C4-2B (cell line): ENCODE measurements at regions not wholly inside any gene's neighbourhood (a gene's known extent, or its start where the extent isn't known, plus 50 kb on each side); places are given as distances from the start of the nearest gene placed in this dataset.

ENCODE experiments used
- ZFX ChIP-seq: fragments of 450-650 bp; IDR thresholded peaks from 2 replicates; pipeline ENCODE4 v1.6.1; 2017
- TF ChIP-seq, protein P1 (sequence below): fragments of 450-650 bp; conservative IDR thresholded peaks from 2 replicates; pipeline ENCODE4 v1.5.1; 2017; ENCODE audit warnings: mild to moderate bottlenecking

- TF ChIP-seq, protein P1, sequence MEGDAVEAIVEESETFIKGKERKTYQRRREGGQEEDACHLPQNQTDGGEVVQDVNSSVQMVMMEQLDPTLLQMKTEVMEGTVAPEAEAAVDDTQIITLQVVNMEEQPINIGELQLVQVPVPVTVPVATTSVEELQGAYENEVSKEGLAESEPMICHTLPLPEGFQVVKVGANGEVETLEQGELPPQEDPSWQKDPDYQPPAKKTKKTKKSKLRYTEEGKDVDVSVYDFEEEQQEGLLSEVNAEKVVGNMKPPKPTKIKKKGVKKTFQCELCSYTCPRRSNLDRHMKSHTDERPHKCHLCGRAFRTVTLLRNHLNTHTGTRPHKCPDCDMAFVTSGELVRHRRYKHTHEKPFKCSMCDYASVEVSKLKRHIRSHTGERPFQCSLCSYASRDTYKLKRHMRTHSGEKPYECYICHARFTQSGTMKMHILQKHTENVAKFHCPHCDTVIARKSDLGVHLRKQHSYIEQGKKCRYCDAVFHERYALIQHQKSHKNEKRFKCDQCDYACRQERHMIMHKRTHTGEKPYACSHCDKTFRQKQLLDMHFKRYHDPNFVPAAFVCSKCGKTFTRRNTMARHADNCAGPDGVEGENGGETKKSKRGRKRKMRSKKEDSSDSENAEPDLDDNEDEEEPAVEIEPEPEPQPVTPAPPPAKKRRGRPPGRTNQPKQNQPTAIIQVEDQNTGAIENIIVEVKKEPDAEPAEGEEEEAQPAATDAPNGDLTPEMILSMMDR, result no peak
- TF ChIP-seq ZFX, result no peak
Measured at GRCh38 chr13:99041788-99042187, 63.9 kb upstream of the DOCK9 start.
